IPS DF 4.7 (cell line): ENCODE measurements at regions not wholly inside any gene's neighbourhood (a gene's known extent, or its start where the extent isn't known, plus 50 kb on each side); places are given as distances from the start of the nearest gene placed in this dataset.
"Not testable (repeated sequence)": the region's sequence is repeated elsewhere in the genome, so short reads cannot be mapped to it uniquely, and the experiment has no call there.

Experiments
- DNase-seq: peaks from one replicate; pipeline ENCODE4 v3.0.0-alpha.2; 2013; ENCODE audit warnings: low spot score; ENCODE audit errors: extremely low read depth

DNA sequence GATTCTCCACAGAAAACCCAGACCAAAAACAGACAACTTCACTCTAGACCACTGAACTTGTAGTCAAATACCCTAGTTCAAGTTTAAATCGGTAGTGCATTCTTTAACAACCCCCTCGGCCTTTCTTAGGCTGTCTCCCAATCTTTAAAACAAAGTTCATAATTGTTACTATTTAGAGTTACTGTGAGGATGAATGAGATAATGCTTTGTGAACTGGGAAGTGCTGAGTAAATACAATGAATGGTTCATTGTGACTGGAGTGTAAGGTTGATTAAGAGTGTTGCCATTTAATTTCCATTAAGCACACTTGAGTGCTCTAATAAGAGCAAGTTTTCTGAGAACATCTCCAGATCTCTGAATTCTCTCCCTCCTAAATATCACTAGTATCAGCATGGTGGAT, 228.8 kb upstream of the PIK3R1 start:
- no peak for DNase-seq

DNA sequence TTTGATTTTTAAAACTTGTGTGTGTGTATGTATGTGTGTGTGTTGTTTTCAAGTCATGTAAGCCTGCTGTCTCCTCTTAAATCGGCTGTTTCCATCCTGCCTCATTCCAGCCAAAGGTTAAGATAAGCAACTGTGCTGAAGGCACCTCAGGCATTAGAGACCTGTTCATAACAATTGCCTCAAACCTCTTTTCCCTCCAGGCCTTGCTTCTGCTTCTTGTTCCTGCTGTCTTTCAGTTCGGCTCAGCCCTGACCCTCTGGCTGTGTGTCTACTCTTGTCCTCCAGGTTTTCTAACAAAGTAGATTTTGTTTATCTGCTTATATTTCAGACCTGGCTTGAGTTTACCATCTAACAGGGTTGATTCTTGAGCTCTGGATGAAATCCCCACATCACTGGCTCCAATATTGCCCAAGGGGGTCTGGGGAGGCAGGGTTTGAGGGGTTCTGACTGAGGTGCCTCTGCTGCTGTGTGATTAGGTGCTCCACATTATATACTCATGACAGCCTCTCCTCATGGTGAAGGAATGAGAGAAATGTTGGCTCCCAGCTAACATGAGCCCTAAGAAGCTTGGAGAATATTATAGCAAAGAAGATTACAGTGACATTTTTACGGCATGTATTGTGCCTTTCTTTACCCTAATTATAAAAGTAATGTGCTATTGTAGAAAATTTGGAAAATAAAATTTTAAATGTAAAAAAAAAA, 229.7 kb upstream of the PIK3R1 start:
- DNase-seq = no peak

DNA sequence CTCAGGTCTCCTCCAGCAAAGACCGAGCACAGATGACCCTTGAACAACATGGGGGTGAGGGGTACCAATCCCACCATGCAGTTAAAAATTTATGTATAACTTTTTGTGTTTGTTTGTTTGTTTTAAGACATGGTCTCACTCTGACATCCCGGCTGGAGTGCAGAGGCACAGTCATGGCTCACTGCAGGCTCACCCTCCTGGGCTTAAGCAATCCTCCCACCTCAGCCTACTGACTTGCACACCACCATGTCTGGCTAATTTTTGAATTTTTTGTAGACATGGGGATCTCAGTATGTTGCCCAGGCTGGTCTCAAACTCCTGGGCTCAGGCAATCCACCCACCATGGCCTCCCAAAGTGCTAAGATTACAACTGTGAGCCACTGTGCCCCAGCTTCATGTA, 231.0 kb upstream of the PIK3R1 start:
- DNase-seq = no peak

DNA sequence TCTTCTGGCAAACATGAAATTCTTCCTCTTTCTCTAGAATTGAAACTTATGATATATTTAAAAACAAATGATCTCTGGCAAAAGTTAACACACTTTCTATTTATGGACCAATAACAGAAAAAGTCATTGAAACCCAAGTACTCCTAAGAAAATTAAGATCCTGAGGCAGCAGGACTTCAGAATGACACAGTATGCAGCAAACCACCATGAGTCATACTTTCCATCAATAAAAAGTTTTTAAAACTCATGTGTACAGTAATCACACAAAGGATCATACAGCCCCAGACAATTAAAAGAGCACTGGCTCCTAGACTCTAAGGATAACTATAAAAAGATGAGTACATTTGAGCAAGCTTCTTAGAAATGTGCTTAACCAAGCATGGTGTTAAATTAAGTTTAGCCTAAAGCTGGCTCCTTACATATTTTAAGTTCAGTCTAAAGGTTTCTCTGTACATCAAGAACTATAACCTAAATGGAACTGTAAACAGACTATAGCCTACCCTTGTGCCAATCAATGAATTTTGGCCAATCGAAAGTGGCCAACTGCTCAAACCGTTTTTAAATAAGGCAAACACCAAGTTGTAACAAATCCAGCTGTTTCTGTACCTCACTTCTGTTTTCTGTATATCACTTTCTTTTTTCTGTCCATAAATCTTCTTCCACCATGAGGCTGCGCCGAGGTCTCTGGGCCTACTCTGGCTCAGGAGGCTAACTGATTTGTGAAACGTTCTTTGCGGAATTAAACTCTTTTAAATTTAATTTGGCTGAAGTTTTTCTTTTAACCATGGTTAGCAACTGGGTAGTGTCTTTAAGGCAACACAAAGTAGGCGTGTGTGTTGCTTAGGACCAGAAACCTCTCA, 232.1 kb upstream of the PIK3R1 start:
- no peak for DNase-seq

DNA sequence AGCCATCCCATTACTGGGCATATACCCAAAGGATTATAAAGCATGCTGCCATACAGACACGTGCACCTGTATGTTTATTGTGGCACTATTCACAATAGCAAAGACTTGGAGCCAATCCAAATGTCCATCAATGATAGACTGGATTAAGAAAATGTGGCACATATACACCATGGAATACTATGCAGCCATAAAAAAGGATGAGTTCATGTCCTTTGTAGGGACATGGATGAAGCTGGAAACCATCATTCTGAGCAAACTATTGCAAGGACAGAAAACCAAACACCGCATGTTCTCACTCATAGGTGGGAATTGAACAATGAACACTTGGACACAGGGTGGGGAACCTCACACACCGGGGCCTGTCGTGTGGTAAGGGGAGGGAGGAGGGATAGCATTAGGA, 233.4 kb upstream of the PIK3R1 start:
- DNase-seq = not testable (repeated sequence)

DNA sequence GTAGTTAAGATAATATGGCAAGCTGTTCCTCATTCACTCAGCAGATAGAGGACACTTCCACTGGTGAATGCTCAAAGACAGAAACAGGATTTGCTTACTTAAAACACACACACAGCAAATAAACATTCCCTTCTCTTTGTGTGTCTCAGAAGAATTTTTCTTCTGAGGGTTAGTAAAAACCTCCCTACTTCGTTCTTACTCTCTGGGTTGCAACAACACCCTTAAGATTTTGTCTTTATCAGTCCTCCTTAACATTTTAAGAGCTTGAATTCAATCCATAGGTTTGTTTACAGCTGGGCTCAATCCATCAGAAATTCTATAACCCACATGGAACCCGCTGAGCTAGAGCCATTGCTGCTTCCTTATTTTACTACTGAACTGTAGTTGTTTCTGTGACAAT, 237.4 kb upstream of the PIK3R1 start:
- no peak for DNase-seq

DNA sequence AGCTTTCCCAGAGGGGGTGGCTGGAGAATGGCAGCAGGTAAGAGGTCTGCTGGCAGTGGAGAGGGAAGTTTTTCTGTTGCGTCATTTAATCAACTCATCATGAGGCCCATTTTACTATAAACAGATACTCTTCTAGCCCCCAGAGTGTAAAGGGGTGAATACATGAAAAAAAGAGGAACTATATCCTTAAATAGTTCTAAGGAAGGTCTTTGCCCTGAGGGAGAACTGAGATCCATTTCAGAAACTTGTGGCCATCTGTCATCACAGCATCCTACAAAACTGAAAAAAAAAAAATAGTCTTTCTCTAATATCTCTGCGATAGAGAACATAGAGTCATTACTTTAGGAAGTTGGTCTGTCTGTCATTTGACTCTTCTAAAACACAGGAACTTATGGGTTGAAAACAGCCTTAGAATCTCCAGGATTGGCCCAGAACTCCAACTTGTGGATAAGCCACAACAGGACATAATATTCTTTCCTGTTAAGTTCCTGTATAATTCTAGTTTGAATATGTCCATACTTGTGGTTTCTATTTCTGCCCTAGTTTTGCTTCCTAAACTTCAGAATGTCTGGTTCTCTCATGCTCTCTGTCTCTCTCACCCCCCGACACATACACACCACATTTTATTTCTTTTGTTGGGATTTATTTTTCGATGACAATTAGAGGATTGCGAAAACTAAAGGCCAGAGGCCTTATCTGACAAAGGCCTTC, 238.5 kb upstream of the PIK3R1 start:
- no peak for DNase-seq

DNA sequence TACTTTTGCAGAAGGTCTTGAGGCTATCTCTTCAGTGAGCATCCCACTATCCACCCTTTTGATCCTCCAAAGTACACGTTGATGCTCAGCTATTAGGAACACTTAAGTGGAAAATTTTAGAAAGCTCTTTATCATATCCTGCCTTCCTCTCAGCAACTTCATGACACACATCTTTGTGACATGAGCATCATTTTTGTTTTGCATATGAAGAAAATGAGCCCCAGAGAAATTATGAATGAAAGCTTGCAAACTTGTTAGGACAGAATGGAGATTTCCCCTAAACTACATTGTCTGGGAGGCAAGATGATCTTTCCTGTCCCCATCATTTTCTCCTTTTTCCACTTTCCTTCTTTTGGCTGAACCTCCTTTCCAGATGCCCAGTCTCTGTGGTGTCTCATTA, 239.4 kb upstream of the PIK3R1 start:
- no peak for DNase-seq

DNA sequence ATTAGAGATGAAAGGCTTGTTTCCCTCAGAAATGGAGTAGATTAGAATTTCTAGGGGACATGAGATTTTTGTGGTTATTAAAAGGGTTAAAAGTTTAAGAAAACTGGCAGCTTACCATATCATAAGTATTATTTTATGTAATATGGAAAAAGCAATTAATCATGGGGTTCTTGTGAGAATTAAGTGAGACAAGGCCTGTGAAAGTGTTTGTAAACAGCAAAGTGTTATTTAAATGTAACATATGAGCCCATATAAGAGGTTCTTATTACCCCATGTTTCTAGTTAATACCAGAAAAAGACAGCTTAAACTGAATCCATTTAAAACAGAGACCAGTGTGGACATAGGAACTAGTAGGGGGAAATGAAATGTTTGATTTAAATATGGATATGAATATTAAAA, 241.1 kb upstream of the PIK3R1 start:
- no peak for DNase-seq

DNA sequence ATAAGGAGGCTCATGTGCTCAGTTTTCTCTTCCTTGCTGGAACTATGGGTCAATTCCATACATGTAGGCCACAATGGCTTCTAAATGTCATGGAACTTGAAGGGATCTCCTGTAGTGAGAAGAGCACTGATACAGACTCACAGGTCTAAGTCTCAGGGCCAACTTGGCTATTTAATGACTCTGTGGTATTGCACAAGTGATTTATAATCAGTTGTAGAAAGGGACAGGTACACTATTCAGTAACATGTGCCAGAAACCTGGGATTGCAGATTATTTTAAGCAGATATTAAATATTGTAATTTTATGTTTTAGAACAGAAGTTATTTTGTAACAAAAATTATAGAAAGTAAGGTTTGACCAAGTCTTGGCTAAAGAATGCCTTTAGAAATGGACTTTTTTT, 241.5 kb upstream of the PIK3R1 start:
- DNase-seq = no peak

DNA sequence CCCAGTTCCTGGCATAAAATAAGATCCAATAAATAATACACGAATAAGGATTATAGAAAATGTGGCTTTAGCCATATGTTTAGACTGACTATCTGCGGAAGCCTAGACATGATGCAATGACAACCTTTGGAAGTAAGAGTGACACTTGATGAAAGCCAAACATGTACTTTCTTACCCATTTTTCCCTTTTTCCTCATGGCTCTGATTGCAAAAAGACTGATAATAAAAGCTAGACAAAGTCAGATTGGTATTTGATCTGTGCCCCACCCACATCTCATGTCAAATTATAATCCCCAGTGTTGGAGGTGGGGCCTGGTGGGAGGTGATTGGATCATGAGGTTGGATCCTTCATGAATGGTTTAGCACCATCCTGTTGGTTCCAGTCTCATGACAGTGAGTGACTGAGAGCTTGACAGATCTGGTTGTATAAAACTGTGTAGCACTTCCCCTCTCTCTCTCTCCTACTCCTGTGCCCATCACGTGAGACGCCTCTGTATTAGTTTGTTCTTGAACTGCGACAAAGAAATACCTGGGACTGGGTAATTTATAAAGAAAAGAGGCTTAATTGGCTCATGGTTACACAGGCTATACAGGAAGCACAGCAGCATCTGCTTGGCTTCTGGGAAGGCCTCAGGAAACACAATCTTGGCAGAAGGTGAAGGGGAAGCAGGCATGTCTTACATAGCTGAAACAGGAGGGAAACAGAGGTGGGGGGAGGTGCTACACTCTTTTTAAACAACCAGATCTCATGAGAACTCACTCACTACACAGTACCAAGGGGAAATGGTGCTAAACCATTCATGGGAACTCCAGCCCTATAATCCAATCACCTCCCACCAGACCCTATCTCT, 243.4 kb upstream of the PIK3R1 start:
- DNase-seq = no peak

DNA sequence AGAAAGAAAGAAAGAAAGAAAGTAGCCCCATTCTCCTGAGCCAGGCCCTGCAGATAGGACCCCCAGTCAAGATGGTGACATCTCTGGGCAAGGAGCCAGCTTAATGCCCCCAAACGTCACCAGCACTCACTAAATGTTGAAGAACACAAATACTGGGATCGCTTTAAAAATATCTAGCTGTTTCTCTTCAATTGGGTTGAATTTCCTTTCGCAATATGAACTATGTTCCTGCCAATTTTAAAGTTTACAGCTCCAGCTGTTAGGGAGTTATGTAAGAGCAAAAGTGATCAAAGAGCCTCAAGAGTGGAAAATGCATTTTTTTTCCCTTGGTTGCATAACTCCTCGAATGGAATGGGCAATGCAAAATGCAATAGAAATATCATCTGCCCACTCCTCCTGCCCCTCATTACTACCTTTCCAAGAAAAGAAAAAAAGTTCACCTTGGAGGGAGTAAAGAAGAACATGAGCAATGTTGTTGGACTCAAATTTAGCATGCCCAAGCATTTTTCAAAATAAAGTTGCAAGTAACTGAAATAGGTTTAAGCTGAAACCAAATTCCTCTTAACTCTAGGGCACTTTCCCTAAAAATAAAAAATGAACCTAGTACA, 244.2 kb upstream of the PIK3R1 start:
- DNase-seq = no peak

DNA sequence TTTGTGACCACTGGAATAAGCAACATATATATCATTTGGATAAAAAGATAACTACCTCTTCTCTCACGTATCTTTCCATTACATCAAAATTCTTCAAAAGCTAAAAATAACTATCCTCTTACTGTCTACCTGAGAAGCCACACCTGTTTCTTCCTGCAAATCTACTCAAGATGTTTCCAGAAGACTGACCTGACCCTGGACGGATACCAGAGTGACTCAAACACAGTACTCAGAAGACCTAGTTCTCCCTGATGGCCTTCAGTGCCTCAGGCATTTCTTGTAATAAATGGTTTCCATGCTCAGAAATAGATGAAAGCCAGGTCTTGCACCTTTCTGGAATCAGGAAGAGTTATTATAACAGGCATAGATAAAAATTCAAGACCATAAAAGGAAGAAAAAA, 245.9 kb upstream of the PIK3R1 start:
- no peak for DNase-seq

DNA sequence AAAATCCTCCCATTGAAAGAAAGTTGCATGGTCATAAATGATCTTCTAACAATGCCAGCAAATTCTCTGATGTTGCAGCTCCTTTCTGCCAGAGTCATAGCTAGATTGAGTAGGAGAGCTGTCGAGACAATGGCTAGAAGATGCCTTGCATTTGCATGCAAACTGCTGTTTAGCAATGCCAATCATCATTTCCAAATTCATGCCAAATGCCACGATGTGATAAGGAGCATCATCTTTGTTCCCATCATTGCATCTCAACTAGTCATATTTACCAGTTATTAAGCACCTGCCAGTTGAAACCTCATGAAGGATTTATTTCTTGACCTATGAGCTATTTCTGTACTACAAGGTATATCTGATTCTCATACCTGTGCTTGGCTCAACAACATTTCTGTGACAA, 246.4 kb upstream of the PIK3R1 start:
- no peak for DNase-seq

DNA sequence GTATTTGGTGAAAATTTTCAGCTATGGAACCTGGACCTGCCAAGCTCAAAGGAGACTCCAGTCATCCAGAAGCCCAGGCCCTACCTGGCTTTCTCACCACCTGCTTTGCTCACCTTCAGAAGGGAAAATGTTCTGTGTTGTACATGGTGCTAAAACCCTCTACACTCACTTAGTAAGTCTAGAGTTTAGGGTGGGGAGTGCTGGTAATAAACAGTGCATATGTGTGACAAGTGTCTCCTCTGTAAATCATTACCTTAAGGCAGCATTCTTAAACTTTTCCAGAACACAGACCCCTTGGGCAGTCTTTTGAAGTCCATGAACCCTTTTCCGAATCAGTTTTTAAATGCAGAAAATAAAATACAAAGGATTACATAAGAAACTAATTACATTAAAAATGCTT, 248.8 kb upstream of the PIK3R1 start:
- DNase-seq = no peak

DNA sequence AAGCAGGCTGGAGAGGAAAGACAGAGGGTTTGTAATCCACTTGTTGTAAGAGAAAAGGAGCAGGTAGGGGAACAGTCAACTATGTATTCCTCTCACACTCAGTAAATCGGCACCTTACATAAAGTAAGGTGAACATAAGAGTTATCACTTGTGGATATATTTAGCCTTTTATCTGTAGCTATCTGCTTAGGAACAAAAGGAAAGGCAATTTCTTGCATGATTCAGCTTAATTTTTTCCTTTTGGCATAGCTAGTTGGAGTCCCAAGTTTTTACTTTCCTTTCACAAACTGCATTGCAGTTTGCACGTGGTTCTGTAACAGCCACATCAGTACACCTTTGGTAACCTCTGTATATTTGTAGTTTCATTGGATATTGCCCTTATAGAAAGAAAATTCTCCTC, 250.9 kb upstream of the PIK3R1 start:
- no peak for DNase-seq

DNA sequence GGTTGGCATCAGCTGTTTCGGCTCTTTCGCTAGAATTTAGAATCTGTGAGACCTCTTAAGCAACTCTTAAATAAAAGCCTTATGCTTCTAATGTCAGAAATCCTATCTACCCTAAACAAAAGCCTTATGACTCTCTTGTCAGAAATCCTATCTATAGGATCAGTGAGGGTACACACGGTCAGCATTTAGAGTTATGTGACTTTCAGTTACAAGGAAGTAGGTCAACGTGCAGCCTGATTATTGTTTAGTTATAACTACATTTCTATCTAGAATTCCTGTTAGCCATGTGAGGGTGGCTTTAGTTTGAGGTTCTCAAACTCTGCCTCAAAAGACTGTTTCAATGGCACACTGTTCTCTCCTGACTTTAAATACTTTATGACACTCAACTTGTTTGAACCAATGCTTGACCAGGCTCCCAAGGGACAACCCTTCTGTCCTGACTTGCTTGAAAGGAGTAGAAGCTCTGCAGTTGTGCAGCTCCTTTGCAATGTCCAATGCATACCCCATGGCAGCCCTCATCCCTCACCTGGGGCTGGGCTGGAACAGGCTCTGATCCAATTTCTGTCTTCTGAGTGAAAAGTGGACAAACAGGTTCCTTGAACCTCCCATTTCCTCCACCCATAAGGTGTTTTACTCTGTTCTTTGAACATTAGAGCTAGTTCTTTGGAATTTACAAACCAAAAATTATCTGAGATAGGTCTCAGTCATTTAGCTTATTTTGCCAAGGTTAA, 251.6 kb upstream of the PIK3R1 start:
- no peak for DNase-seq

DNA sequence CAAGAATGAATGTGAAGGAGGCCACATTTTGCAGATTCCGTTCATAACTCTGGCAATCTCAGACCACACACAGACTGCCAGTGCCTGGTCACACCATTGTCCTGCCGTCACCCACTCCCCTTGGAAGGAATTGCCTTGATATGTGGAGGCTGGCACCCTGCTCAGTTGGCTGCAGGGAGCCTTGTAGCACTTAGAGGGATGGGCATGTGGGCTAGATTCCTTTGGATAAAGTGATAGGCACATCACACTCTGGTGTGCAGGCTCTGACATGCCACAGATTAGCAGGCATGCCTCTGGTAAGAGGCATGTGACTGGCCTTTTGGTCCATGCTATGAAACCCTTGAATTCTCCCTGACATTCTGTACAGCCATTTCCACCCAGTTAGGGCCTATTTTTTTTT, 254.6 kb upstream of the PIK3R1 start:
- DNase-seq = no peak

DNA sequence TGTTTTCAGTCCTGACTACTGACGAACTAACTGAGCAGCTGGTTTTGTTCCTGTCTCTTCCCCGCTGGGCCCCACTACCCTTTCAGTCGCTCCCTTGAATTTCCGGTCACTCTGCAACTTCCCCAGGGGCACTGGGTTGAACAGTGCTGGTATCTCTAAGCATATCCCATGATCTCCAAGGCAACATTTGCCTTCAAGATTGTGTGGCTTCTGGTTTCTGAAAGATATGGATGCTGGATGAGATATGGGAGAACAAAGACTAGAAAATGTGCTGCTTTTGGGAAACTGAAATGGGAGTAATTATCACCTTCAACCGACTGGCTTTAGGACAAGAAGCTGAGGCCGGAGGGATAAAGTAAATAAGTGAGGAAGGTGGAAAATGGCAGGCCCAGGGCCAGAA, 258.2 kb upstream of the PIK3R1 start:
- DNase-seq = no peak

DNA sequence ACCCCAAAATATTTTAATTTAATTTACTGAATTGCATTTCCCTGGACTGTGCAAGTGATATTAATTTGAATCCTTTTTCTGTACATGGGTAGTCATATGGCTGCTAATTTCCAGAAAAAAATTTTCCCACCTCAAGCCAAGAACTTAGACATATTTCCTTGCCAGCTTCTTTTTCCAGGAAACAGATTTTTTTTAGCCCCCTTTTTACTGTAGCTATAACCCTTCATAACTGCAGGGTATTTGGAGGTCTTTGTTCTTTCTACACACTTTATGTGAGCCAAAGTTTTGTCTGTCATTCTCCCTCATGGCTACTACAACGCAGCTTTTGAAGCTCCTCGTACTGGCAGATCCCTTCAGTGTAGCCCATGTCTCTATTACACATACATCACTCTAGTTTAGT, 261.2 kb upstream of the PIK3R1 start:
- no peak for DNase-seq
